ENCODE measurements at regions not wholly inside any gene's neighbourhood (a gene's known extent, or its start where the extent isn't known, plus 50 kb on each side); places are given as distances from the start of the nearest gene placed in this dataset.

- TF ChIP-seq CTCF (IDR thresholded peaks at IDR 0.05), result no peak
- no peak for TF ChIP-seq POLR2A (IDR thresholded peaks at IDR 0.05)
Measured at GRCh38 chr2:145324748-145325147, 804.8 kb upstream of the ZEB2 start.

All from Peyer's patch (tissue), 4 donors.